ENCODE measurements at regions not wholly inside any gene's neighbourhood (a gene's known extent, or its start where the extent isn't known, plus 50 kb on each side); places are given as distances from the start of the nearest gene placed in this dataset.
"Not testable (repeated sequence)": the region's sequence is repeated elsewhere in the genome, so short reads cannot be mapped to it uniquely, and the experiment has no call there.

DNA sequence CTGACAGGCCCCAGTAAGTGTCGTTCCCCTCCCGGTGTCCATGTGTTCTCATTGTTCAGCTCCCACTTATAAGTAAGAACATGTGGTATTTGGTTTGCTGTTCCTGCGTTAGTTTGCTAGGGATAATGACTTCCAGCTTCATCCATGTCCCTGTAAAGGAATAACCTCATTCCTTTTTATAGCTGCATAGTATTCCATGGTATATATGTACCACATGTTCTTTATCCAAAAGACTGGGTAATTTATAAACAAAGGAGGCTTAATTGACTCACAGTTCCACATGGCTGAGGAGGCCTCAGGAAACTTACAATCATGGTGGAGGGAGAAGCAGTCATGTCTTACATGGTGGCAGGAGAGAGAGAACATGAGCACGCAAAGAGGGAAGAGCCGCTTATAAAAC lies 79.6 kb upstream of the CACUL1 start:
- TF ChIP-seq EZH2 (IDR thresholded peaks at IDR 0.05; ENCODE audit: borderline replicate concordance, low read length): not testable (repeated sequence)
- TF ChIP-seq, protein P1, sequence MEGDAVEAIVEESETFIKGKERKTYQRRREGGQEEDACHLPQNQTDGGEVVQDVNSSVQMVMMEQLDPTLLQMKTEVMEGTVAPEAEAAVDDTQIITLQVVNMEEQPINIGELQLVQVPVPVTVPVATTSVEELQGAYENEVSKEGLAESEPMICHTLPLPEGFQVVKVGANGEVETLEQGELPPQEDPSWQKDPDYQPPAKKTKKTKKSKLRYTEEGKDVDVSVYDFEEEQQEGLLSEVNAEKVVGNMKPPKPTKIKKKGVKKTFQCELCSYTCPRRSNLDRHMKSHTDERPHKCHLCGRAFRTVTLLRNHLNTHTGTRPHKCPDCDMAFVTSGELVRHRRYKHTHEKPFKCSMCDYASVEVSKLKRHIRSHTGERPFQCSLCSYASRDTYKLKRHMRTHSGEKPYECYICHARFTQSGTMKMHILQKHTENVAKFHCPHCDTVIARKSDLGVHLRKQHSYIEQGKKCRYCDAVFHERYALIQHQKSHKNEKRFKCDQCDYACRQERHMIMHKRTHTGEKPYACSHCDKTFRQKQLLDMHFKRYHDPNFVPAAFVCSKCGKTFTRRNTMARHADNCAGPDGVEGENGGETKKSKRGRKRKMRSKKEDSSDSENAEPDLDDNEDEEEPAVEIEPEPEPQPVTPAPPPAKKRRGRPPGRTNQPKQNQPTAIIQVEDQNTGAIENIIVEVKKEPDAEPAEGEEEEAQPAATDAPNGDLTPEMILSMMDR (conservative IDR thresholded peaks at IDR 0.05 in 1 of 2, IDR thresholded peaks at IDR 0.05 in 1 of 2; ENCODE audit: extremely low read depth in 1 of 2, insufficient read depth in 1 of 2, low read depth in 1 of 2, low read length in 2 of 2): not testable (repeated sequence)
